Fibroblast of mammary gland (primary cell): ENCODE measurements at regions not wholly inside any gene's neighbourhood (a gene's known extent, or its start where the extent isn't known, plus 50 kb on each side); places are given as distances from the start of the nearest gene placed in this dataset.

ENCODE experiments used
- DNase-seq: peaks from one replicate; pipeline ENCODE4 v3.0.0-alpha.2; 2010; ENCODE audit warnings: low read depth
- H3K4me3 ChIP-seq: 2 replicates; pipeline ENCODE4 v1.5.1; 2011; ENCODE audit warnings: low read depth, mild to moderate bottlenecking, low read length, moderate library complexity; ENCODE audit not compliant: control insufficient read depth
- TF ChIP-seq, protein P1 (sequence below): conservative IDR thresholded peaks from 2 replicates; pipeline ENCODE4 v1.5.1; 2011; ENCODE audit warnings: low read depth, low read length, inconsistent platforms; ENCODE audit not compliant: control insufficient read depth, insufficient read depth

DNA sequence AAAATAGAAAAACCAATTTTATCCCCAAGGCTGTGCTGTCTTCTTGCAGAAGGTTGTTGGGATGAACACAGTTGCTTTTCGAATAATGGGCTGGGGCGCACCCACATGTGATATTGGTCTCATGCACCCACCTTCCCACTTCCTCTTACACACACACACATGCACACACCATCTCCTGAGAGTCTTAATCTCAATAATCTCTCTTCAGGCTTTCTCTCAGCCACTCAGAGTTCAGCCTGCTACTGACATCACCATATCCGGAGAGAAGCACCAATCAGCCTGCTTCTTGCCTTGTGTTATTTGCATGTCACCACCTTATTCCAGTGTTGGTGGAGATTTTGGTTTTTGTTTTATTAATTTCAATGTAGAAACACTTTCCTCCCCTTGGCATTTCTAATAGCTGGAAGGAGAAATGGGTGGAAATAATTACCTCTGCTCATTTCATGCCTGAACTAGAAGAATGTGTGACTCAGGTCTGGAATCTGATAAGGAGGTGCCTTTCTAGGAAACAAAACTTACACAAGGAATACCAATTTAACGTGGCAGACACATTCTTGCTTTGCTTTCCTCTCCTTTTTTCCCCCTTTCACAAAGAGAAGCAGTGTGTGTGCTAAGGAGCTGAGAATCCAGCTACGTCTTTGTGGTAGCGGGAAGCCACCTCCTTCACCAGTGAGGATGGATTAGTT, 400.2 kb downstream of the MID1IP1 start:
- TF ChIP-seq, protein P1, sequence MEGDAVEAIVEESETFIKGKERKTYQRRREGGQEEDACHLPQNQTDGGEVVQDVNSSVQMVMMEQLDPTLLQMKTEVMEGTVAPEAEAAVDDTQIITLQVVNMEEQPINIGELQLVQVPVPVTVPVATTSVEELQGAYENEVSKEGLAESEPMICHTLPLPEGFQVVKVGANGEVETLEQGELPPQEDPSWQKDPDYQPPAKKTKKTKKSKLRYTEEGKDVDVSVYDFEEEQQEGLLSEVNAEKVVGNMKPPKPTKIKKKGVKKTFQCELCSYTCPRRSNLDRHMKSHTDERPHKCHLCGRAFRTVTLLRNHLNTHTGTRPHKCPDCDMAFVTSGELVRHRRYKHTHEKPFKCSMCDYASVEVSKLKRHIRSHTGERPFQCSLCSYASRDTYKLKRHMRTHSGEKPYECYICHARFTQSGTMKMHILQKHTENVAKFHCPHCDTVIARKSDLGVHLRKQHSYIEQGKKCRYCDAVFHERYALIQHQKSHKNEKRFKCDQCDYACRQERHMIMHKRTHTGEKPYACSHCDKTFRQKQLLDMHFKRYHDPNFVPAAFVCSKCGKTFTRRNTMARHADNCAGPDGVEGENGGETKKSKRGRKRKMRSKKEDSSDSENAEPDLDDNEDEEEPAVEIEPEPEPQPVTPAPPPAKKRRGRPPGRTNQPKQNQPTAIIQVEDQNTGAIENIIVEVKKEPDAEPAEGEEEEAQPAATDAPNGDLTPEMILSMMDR, result no peak
- DNase-seq, result no peak
- H3K4me3 ChIP-seq, result no peak overlapping the region

DNA sequence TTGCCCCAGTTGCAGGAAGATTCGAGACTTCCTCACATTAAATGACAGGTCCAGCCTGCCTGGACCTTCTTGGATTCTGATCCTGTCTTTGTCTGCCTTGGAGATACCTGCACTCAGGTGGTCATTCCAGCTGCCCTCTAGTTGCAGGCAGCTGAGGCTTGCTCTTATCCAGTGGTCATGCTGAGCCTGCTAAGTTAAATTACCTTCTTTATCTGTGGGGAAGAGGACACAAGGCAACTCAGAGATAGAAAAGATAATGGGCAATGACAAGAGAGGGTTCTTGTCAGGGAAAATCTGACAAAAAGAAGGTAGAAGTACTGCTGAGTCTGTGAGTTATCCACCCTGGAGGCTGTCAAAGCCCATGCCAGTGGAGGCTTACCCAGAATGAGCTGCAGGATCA, 401.4 kb downstream of the MID1IP1 start:
- H3K4me3 ChIP-seq, result no peak overlapping the region
- TF ChIP-seq, protein P1, result no peak
- no peak for DNase-seq

DNA sequence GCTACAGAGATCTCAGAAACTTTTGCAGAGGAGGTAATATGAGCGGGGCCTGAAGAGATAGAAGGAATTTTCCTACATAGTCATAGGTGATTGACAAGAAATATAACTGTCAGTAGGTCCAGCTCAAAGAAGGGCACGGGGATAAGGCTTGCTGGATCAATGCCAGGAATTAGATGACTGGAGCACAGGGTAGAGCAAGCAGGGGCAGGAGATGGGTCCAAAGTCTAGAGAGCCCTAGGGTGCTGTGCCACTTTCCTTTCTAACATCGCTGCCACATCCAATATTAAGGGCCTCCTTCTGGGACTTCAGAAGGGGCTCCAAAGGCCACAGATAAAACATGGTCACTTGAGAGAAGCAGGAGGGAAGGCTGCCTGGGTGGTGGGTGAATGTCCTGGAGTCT, 402.2 kb downstream of the MID1IP1 start:
- TF ChIP-seq, protein P1, result no peak
- no peak for DNase-seq
- H3K4me3 ChIP-seq, result no peak overlapping the region

DNA sequence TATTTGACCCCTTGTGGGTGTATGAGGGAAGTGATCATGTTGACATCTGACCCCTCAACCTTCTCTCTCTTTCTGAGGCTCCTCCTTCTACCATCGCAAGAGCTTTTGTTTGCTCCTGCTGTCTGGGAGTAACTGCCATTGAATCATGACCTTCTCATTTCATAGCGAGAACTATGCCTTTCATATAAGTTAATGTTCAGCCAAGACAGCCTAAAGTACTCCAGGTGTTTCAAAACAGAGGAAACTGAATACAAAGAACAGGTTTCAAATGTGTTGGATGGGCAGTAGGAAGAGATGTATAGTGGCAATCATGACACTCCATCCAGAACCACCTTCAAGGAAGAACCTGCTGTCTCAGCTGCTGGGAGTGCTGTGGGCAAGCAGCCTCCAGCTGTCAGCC, 403.1 kb downstream of the MID1IP1 start:
- DNase-seq, result no peak
- TF ChIP-seq, protein P1, result no peak
- no peak overlapping the region for H3K4me3 ChIP-seq

DNA sequence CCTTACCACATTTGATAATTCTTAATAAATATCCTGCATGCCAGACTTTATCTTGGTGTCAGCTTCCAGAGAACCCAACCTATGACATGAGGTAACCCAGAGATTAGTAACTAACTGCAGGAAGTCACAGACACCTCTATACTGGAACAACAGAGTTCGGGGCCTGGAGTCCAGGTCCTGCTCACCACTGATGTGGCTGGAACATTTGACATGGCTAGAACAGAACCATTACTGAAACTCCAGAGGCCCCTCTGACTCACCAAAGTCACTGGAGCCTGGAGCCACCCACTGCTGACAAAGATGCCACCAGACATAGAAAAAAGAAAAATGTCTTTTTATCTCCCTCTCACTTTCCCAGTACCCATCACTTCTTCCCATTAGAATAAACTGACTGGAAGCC, 403.7 kb downstream of the MID1IP1 start:
- TF ChIP-seq, protein P1, result no peak
- H3K4me3 ChIP-seq, result no peak overlapping the region
- no peak for DNase-seq

DNA sequence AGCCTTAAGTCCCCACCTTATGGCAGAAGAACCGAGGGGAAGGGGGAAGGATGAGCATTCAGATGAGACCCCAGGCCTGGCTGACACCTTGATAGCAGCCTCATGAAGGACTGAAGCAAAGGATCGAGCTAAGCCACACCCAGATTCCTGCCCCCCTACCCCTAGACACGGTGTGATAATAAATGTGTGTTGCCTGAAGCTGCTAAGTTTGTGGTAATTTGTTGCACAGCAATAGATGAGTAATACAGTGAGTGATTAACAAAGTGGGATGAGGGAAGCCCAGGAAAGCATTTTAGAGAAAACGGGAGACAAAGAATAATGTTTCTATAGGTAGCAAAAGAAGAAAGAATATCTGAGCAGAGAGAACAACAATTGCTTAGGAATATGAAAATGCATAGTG, 404.2 kb downstream of the MID1IP1 start:
- H3K4me3 ChIP-seq, result no peak overlapping the region
- no peak for DNase-seq
- TF ChIP-seq, protein P1, result no peak
